T1000 (cell line): ENCODE measurements at regions not wholly inside any gene's neighbourhood (a gene's known extent, or its start where the extent isn't known, plus 50 kb on each side); places are given as distances from the start of the nearest gene placed in this dataset.
"Not testable (repeated sequence)": the region's sequence is repeated elsewhere in the genome, so short reads cannot be mapped to it uniquely, and the experiment has no call there.

ENCODE experiments used
- DNase-seq: peaks from one replicate; lab custom pipeline; 2025; ENCODE audit warnings: mixed read lengths; lab: John Stamatoyannopoulos, UW

DNA sequence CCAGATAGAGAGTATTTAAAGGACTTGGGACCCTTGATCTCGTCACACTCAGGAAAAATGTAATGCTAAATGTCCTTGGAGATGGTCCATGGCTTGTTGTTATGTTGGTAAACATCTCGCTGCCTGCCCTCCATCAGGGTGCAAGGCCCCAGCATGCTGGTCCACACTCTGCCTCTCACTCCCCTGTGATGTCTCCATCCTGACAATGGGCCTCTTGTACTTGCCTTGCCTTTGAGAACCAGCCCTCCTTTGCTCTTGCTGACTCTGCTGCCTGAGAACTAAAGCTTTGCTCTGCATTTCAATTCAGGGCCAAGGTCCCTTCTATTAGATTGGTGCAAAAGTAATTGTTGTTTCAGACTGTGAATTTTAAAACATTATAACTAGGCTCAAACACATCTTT lies 131.0 kb upstream of the LMNTD1 start:
- no peak for DNase-seq

DNA sequence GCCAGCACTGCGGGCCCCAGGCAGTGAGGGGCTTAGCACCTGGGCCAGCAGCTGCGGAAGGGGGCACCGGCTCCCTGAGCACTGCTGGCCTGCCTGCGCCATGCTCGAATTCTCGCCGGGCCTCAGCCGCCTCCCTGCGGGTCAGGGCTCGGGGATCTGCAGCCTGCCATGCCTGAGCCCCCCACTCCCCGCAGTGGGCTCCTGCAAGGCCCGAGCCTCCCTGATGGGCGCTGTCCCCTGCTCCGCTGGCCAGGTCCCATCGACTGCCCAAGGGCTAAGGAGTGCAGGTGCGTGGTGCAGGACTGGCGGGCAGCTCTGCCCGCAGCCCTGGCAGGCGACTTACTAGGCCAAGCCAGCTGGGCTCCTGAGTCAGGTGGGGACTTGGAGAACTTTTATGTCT lies 133.3 kb upstream of the LMNTD1 start:
- no peak for DNase-seq

DNA sequence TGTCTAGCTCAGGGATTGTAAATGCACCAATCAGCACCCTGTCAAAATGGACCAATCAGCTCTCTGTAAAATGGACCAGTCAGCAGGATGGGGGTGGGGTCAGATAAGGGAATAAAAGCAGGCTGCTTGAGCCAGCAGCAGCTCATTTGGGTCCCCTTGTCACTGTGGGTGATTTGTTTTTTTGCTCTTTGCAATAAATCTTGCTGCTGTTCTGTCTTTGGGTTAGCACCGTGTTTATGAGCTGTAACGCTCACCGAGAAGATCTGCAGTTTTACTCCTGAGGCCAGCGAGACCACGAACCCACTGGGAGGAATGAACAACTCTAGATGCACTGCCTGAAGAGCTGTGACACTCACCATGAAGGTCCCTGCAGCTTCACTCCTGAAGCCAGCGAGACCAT lies 134.1 kb upstream of the LMNTD1 start:
- no peak for DNase-seq

DNA sequence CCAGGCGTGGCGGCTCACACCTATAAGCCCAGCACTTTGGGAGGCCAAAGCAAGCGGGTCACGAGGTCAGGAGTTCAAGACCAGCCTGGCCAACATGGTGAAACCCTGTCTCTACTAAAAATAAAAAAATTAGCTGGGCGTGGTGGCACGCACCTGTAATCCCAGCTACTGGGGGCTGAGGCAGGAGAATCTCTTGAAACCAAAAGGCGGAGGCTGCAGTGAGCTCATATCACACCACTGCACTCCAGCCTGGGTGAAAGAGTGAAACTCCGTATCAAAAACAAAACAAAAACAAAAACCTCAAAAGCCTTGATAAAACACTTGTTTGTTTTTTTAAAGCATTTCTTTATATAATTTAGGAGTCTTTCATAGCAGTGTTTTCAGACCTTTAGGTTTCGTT lies 135.8 kb upstream of the LMNTD1 start:
- not testable (repeated sequence) for DNase-seq

DNA sequence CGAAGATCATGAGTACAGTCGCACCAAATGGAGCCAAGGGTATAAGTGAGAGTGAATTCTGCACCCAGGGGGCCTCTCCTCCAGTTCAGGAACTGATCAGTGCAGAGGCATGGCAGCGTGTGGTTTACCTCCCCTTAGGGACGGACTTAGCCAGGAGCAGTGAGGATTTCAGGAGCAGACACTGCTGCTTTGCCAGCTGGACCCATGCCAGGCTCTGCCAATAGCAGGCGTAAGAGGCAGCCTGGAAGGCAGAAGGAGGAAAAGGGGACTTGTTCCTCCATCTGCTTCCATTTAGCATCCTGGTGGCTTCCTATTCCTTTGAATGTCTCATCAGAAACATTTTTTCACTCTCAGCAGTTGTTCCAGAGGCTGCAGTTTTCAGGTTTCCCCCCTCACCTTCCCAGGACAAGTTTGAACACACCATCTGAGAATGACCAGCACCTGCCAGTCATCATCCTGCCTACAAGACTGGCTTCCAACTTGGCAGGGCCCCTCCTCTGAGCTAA lies 137.0 kb upstream of the LMNTD1 start:
- DNase-seq: peak; percentile 43

DNA sequence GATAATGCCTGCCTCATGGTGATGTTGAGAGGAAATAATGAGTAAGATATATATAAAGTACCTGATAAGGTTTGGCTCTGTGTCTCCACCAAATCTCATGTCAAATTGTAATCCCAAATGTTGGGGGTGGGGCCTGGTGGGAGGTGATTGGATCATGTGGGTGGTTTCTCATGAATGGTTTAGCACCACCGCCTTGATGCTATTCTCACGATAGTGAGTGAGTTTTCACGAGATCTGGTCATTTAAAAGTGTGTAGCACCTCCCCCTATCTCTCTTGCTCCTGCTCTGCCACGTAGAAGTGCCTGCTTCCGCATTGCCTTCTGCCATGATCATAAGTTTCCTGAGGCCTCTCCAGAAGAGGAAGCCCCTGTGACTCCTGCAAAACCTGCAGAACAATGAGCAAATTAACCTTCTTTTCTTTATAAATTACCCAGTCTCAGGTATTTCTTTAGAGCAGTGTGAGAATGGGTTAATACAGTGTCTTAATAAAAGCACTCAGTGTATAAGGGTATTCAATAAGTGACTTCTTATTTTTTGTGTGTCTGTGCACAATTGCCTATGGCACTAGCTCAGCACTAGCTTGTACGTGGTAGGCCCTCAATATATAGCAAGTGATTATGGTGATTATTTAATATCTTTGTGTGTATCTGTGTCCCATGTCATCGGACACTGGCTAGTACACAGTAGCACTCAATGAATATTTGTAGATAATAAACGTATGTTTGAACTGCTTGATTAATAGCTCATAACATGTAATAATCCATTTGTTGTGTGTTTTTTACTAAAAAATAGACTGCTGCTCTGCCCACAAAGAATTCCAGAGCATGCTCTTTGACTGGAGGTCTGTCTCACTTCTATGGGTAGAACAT lies 138.1 kb upstream of the LMNTD1 start:
- no peak for DNase-seq

DNA sequence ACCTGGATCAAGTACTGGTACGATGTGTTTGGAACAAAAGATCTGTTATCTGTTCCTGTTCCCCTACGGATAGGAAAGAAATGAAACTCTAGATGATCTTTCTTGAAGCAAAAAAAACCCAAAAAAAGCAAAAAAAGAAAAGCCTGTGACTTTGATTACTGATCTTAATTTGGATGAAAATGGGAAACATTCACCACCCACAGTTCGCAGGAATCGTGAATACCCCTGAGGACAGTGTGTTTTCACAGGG lies 138.7 kb upstream of the LMNTD1 start:
- no peak for DNase-seq

DNA sequence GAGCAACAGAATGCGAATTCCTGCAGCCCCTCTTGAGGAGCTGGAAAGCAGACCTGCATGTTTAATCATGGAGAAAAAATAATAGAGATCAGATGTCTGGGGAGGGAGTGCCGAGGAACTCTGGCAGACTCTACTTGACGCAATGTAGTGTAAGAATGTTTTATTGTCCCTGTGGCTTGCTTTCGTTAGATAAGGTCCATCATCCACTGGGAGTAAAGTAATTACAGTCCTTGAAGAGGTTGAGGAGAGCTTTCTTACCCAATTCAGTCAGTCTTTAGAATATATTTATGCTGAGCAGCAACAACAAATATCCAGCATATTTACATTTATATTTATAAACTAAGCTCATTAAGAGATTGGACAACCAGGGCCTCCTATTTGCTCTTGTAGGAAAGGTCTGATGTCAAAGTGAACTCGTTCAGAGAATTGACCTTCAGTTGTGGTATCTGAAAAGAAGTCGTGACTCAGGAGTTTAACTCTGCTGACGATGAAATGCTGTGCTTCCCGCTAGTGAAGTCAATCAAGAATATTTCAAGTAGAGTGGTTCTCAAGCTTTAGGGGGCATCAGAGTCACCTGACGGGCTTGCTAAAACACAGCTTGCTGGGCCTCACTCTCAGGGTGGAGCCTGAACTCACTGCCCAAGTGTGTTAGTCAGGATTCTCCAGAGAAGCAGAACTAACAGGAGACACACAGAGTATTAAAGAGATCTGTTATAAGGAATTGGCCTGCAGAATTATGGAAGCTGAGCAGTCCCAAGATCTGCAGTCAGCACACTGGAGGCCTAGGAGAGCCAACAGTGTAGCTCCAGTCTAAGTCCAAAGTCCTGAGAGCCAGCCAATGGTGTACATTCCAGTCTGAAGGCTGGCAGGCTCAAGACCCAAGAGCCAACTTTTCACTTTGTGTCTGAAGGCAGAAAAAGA lies 139.3 kb upstream of the LMNTD1 start:
- no peak for DNase-seq

DNA sequence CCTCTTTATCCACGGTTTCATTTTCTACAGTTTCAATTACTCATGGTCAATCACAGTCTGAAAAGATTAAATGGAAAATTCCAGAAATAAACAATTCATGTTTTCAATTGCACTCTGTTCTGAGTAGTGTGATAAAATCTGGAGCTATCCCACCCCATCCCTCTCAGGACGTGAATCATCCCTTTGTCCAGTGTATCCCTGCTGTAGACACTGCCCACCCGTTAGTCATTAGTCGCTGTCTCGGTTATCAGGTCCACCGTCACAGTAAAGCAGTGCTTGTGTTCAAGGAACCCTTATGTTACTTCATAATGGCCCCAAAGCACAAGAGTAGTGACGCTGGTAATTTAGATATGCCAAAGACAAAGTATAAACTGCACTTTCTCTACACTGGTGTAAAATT lies 141.0 kb upstream of the LMNTD1 start:
- peak; percentile 68 for DNase-seq

DNA sequence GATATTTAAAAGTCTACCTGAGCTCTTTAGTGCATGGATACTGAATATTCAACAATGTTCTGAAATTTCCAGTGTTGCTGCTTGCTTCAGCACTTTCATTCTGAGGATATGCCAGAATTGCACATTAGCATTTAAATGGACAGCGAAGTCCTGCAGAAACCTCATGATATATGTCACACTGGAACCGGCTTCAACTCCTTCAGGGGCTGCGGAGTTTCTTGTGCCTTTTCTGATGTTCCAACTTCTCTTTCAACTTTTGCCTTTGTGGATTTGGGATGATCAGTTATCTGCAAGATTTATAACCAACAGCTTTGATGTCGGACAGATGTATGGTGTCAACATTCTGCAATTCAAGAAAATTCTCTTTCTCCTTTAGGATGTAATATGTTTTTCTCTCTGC lies 142.5 kb upstream of the LMNTD1 start:
- no peak for DNase-seq

DNA sequence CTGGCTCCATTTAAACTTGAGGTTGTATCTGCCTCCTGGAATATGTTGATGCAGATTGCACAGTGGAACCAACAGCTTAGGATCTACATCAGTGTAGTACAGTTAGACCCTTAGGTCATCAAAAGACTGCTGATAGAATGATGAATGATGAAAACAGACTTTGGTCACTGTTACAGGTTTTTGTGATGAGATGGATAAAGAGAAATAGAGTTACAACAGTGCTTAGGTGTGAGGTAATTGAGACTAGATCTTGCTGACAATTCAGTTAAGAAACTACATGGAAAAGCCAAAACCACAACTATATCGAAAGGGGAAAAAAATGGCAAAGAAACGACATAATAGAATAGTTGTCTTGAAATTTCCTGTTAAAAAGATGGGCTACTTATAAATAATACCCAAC lies 145.7 kb upstream of the LMNTD1 start:
- DNase-seq: no peak

DNA sequence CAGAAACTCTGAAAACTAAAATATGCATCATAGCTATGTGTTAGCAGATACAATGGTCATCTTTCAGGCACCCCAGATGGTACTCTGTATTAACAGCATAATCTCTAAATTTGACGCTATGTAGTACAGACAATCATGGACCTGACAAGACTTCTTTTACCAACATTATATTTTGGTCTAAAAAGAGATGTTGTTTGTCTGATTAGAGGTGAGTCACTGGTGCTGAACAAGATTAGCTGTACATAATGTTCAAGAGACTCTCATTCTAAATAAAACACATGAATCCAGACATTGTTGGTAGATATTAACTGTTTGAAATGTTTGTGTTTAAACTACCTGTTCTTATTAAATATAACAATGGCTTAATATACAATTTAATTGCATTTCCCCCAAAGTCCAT lies 146.4 kb upstream of the LMNTD1 start:
- DNase-seq: no peak

DNA sequence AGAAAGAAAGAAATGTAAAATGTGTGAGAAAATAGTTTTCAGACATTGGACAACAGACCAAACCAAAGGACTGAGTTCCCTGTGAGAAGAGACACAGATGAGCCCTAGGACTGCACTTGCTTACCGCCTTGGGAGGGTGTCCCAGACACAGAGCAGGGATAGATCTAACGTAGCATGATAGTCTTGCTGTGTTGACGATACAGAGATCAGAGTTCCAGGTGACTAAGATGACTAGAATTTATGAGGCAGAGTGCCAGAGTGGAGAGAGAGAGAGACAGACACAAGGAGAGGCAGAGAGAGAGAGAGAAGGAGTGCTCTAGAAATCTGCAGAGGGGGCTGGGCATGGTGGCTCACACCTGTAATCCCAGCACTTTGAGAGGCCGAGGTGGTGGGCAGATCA lies 148.2 kb upstream of the LMNTD1 start:
- DNase-seq: no peak

DNA sequence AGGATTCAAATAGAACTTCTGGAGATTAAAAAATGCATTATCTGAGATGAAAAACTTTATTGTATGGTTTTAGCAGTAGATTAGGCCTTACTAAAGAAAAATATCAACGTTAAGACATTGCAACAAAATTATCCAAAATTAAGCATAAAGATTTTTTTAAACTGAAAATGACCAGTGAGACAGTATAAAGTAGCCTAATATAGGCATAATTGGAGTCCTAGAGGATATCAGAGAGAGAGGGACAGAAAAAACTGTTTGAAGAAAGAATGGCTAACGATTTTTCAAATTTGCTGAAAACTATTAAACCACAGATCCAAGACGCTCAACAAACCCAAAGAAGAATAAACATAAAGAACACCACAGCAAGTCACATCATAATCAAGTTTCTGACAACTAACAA lies 149.5 kb upstream of the LMNTD1 start:
- no peak for DNase-seq

DNA sequence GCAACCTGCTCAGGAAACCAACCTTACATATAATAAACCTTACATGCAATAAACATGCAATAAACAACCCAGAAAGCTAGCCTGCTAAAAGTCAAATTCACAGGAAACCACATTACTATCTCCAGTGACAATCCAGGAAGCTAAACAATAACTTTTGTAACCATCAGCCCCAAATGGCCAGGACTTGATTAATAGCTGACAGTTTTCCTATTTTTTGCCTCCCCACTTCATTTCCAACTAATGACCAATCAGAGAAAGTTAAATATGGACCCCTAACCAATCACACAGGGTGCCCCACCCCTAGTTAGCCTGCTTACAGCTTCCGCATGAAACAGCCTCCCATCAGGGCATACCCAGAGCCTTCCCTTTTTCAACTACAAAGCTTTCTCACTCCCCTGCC lies 152.2 kb upstream of the LMNTD1 start:
- no peak for DNase-seq

DNA sequence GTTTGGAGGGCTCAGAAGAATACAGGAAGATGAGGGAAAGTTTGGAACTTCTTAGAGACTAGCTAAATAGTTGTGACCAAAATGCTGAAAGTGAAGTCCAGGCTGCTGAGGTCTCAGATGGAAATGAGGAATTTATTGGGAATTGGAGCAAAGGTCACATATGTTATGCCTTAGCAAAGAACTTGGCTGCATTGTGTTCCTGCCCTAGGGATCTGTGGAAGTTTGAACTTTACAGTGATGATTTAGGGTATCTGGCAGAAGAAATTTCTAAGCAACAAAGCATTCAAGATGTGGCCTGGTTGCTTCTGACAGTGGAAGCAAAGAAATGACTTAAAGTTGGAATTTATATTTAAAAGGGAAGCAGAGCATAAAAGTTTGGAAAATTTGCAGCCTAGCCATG lies 153.6 kb upstream of the LMNTD1 start:
- DNase-seq: not testable (repeated sequence)

DNA sequence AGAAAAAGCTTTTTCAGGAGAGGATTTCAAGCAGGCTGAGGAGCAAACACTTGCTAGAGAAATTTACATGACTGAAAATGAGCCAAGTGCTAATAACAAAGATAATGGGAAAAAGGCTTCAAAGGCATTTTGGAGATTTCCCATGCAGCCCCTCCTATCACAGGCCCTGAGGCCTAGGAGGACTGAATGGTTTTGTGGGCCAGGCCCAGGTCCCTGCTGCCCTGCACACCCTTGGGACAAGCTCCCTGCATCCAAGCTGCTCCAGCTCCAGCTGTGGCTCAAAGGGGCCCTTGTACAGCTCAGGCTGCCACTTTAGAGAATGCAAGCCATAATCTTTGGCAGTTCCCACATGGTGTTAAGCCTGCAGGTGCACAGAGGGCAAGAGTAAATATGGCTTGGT lies 154.0 kb upstream of the LMNTD1 start:
- no peak for DNase-seq

DNA sequence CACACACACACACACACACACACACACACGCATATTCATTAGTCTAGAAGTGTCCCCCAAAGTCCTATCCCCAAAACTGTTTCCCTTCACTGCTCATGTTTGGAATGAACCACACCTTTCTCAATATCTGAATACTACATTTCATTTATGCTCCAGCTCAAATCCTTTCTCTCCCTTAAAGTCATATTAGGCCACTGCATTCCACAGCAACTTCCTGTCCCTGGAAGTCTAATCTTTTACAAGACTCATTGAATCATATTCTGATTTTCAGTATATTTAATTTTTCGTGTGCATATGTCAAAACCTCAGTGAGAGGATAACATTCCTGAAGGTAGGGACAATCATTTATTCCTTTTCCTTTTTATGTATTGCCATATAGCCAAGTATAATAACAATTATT lies 155.6 kb upstream of the LMNTD1 start:
- DNase-seq: no peak

DNA sequence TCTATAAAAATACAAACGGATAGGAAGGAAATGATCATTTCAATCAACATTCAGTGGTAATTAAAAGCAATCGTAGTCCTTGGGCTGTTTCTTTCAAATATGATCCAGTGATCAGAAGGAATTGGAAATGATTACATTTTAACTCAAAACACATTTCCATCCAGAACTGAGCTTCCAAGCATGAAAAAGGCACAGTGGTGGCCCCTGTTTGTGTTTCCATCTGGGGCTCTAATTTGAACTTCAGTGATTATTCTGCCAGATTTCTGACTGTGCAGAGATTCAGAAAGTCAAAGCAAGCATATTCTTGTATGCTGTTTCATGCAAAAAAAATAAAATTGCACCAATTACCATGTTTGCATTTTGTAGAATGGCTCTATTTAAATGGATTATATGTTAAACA lies 157.0 kb upstream of the LMNTD1 start:
- DNase-seq: no peak

DNA sequence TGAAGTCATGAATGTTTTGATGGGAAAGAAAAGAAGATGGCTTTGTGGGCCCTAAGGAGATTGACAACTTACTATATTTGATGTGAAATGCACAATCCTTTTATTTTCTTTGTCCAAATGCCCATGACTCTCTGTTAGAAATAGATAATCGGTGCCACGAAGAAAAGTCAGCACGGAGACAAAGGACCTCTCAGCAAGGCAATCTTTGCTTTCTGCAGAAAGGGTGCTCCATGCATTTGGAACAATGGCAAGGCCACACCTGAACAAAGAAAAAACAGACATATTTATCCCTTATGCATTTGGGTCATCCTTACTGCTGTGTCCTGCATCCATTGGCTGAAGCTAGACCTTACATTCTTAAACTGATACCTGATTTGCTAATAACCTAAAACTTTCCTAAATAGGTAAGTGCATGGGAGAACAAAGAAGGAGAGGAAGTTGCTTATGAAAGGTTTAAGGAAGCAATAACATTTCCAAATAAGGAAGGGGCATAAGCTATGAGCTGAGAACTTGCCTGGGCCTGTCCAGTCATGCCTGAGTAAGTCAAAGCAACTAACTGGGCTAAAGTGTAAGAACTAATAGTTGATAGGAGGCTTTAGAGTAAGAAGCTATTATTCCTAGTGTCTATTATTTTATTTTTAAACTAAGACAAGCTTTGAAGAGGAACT lies 158.0 kb upstream of the LMNTD1 start:
- not testable (repeated sequence) for DNase-seq

DNA sequence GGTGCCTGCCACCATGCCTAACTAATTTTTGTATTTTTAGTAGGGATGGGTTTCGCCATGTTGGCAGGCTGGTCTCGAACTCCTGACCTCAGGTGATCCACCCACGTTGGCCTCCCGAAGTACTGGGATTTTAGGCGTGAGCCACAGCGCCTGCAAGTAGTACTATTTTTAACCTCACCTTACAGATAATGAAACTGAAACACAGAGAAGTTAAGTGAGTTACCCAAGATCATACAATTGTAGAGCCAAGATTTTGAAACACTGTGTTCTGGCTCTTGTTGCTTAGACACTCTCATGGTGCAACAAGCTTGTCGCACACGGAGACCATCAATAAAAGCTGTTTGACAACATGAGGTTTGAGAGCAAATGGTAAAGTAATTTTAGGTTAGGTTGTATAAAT lies 159.1 kb upstream of the LMNTD1 start:
- no peak for DNase-seq

DNA sequence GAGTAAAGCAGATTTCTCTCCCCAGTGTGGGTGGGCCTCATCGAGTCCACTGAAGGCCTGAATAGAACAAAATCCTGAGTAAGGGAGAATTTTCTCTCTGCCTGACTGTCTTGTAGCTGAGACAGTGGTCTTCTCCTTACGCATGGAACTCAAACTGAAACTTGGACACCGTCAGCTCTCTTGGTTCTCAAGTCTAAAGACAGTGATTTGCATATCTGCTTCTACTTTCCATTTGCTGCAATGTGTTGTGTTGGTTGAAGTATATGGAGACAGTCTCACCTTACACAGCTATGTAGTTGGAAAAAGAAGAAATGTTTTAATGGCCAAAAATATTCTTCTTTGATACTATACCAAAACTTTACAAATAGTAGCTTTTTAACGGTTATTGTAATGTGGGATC lies 160.2 kb upstream of the LMNTD1 start:
- no peak for DNase-seq
